ENCODE measurements at regions not wholly inside any gene's neighbourhood (a gene's known extent, or its start where the extent isn't known, plus 50 kb on each side); places are given as distances from the start of the nearest gene placed in this dataset.

DNA sequence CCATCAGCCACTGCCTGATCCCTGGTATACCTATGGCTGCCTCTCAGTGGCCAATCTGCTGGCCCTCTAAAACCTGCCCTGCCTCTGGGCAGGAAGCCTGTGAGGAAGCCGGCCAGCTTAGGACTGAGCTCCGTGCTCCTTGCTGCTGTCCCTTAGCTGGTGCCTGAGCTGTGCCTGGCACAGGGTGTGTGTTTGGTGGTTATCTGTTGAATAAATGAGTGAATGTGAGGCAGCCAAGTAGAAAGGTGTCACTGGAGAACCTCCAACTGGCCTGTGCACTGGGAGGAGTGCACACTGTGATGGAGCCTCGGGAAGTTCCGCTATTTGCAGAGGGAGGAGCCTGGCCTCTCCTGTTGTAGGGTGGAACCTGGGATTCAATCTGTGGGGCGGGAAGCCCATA lies 63.4 kb upstream of the STUM start (continued):
- TF ChIP-seq TARDBP (IDR thresholded peaks at IDR 0.05; ENCODE audit: borderline replicate concordance) = no peak
- TF ChIP-seq, protein P1, sequence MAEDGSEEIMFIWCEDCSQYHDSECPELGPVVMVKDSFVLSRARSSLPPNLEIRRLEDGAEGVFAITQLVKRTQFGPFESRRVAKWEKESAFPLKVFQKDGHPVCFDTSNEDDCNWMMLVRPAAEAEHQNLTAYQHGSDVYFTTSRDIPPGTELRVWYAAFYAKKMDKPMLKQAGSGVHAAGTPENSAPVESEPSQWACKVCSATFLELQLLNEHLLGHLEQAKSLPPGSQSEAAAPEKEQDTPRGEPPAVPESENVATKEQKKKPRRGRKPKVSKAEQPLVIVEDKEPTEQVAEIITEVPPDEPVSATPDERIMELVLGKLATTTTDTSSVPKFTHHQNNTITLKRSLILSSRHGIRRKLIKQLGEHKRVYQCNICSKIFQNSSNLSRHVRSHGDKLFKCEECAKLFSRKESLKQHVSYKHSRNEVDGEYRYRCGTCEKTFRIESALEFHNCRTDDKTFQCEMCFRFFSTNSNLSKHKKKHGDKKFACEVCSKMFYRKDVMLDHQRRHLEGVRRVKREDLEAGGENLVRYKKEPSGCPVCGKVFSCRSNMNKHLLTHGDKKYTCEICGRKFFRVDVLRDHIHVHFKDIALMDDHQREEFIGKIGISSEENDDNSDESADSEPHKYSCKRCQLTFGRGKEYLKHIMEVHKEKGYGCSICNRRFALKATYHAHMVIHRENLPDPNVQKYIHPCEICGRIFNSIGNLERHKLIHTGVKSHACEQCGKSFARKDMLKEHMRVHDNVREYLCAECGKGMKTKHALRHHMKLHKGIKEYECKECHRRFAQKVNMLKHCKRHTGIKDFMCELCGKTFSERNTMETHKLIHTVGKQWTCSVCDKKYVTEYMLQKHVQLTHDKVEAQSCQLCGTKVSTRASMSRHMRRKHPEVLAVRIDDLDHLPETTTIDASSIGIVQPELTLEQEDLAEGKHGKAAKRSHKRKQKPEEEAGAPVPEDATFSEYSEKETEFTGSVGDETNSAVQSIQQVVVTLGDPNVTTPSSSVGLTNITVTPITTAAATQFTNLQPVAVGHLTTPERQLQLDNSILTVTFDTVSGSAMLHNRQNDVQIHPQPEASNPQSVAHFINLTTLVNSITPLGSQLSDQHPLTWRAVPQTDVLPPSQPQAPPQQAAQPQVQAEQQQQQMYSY (CRISPR knock-in tag; IDR thresholded peaks at IDR 0.05) = no peak
- no peak for TF ChIP-seq MYB (IDR thresholded peaks at IDR 0.05; ENCODE audit: borderline replicate concordance, low read depth, low read length)
- TF ChIP-seq, protein P2, sequence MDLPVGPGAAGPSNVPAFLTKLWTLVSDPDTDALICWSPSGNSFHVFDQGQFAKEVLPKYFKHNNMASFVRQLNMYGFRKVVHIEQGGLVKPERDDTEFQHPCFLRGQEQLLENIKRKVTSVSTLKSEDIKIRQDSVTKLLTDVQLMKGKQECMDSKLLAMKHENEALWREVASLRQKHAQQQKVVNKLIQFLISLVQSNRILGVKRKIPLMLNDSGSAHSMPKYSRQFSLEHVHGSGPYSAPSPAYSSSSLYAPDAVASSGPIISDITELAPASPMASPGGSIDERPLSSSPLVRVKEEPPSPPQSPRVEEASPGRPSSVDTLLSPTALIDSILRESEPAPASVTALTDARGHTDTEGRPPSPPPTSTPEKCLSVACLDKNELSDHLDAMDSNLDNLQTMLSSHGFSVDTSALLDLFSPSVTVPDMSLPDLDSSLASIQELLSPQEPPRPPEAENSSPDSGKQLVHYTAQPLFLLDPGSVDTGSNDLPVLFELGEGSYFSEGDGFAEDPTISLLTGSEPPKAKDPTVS (IDR thresholded peaks at IDR 0.05; ENCODE audit: low read depth, low read length) = no peak
- TF ChIP-seq ZNF384 (IDR thresholded peaks at IDR 0.05; ENCODE audit: borderline replicate concordance, low read depth, low read length) = no peak
- no peak for TF ChIP-seq NFYA (IDR thresholded peaks at IDR 0.05; ENCODE audit: borderline replicate concordance, low read depth, low read length)
- TF ChIP-seq, protein P3, sequence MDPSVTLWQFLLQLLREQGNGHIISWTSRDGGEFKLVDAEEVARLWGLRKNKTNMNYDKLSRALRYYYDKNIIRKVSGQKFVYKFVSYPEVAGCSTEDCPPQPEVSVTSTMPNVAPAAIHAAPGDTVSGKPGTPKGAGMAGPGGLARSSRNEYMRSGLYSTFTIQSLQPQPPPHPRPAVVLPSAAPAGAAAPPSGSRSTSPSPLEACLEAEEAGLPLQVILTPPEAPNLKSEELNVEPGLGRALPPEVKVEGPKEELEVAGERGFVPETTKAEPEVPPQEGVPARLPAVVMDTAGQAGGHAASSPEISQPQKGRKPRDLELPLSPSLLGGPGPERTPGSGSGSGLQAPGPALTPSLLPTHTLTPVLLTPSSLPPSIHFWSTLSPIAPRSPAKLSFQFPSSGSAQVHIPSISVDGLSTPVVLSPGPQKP (IDR thresholded peaks at IDR 0.05; ENCODE audit: low read depth, low read length) = no peak

All from GM12878 (cell line).